ENCODE measurements at regions not wholly inside any gene's neighbourhood (a gene's known extent, or its start where the extent isn't known, plus 50 kb on each side); places are given as distances from the start of the nearest gene placed in this dataset.

DNA sequence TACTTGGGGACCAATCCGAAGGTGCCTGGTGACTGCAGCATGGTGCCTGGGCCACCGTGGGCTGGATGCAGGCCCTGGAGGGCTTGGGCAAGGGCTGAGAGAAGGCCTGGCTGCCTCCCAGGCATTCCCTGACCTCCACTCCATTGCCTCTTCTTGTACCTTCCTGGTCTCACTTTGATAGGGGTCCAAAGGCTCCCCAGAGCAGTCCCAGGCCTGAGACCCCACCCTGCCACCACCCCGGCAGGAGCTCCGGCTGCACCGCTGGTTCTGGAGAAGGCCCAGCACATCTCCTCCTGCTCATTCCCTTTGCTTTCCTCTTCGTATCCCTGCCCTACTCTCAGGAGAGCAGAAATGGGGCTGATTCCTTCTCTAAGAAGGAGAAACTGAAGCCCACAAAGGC lies 133.3 kb upstream of the IPO9 start:
- H3K4me3 ChIP-seq (ENCODE audit: low read depth, low read length) = no peak overlapping the region
- POLR2A ChIA-PET = interaction anchor here (0.6 to 1.4 kb wide), 2 partner anchors 41 to 44 kb away, joined by 3 to 7 read pairs; no protein-coding TSS in a partner anchor
- TF ChIP-seq, protein P1, sequence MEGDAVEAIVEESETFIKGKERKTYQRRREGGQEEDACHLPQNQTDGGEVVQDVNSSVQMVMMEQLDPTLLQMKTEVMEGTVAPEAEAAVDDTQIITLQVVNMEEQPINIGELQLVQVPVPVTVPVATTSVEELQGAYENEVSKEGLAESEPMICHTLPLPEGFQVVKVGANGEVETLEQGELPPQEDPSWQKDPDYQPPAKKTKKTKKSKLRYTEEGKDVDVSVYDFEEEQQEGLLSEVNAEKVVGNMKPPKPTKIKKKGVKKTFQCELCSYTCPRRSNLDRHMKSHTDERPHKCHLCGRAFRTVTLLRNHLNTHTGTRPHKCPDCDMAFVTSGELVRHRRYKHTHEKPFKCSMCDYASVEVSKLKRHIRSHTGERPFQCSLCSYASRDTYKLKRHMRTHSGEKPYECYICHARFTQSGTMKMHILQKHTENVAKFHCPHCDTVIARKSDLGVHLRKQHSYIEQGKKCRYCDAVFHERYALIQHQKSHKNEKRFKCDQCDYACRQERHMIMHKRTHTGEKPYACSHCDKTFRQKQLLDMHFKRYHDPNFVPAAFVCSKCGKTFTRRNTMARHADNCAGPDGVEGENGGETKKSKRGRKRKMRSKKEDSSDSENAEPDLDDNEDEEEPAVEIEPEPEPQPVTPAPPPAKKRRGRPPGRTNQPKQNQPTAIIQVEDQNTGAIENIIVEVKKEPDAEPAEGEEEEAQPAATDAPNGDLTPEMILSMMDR (IDR thresholded peaks at IDR 0.05; ENCODE audit: low read depth, low read length) = no peak
- no peaks in the 10 kb centered on the region for H3K9me3 ChIP-seq (ENCODE audit: control insufficient read depth, insufficient read depth, low read length)
- no peaks in the 10 kb centered on the region for H3K27me3 ChIP-seq (ENCODE audit: control insufficient read depth, insufficient read depth, low read length)
- H3K27ac ChIP-seq (ENCODE audit: low read depth, low read length) = peak overlapping the region; percentile 70
- CTCF ChIA-PET = interaction anchor here (0.5 to 1.8 kb wide), 4 partner anchors 14 to 136 kb away, joined by 3 to 5 read pairs (median 4); no protein-coding TSS in a partner anchor
- DNase-seq (ENCODE audit: low read depth, low spot score) = no peak

DNA sequence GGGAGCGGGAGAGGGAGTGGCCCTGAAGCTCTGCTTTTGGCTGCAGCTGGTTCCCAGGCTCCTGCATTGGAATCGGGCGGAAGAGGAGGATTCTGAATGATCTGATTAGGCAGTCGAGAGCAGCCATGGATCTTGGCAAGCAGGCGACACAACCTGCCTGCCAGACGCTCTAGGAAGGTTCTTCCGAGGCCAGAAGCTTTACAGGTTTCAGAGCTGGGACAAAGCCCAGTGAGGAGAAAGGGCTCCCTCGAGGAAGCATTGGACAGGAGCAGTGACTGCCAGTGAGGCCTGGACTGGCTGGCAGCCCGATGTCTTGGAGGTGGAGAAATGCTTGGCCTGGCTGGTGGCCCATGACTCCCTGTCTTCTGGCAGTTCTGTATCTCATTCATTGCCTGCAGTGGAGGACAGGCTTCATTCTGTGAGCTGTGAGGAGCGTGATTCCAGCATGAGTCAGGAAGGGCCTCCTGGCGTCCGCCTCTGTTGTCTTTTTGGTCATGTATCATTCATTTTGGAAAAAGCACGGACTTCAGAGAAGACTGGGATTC lies 132.7 kb upstream of the IPO9 start:
- ChIA-PET CTCF (interaction anchor here (0.8 to 2.4 kb wide), 6 partner anchors 11 to 165 kb away, joined by 3 to 10 read pairs (median 6); no protein-coding TSS in a partner anchor), POLR2A (interaction anchor here (0.8 to 1.5 kb wide), 6 partner anchors 10 to 133 kb away, joined by 3 to 4 read pairs (median 4); no protein-coding TSS in a partner anchor)
- H3K9me3 ChIP-seq (ENCODE audit: control insufficient read depth, insufficient read depth, low read length) = no peaks in the 10 kb centered on the region
- DNase-seq (ENCODE audit: low read depth, low spot score) = peak; percentile 63
- H3K27ac ChIP-seq (ENCODE audit: low read depth, low read length) = peak overlapping the region; percentile 70
- TF ChIP-seq, protein P1 (IDR thresholded peaks at IDR 0.05; ENCODE audit: low read depth, low read length) = peak; percentile 27
- no peak overlapping the region for H3K4me3 ChIP-seq (ENCODE audit: low read depth, low read length)
- H3K27me3 ChIP-seq (ENCODE audit: control insufficient read depth, insufficient read depth, low read length) = no peaks in the 10 kb centered on the region

DNA sequence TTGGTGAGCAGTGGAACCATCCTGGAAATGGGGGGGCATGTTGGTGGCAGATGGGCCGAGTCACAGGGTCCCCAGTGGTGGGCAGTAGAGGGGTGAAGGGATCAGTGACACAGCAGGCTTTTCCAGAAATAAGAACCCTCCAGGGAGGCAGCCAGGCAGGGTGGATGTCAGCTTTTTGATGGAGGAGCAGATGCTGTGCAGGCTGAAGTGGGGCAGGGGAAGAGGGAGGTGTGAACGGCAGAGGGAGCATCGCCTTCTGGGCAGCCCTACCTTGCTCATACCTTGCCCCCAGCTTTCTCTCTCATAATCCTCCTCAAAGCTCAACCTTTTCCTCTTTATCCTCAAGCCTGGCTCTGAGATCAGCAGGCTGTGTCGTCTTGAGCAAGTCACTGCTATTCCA lies 131.8 kb upstream of the IPO9 start:
- TF ChIP-seq, protein P1 (IDR thresholded peaks at IDR 0.05; ENCODE audit: low read depth, low read length) = no peak
- no peak overlapping the region for H3K4me3 ChIP-seq (ENCODE audit: low read depth, low read length)
- no peak for DNase-seq (ENCODE audit: low read depth, low spot score)
- no peaks in the 10 kb centered on the region for H3K27me3 ChIP-seq (ENCODE audit: control insufficient read depth, insufficient read depth, low read length)
- peak overlapping the region; percentile 31 for H3K27ac ChIP-seq (ENCODE audit: low read depth, low read length)
- CTCF ChIA-PET = interaction anchor here (1.5 to 2.4 kb wide), 5 partner anchors 12 to 166 kb away, joined by 3 to 10 read pairs (median 7); no protein-coding TSS in a partner anchor
- no peaks in the 10 kb centered on the region for H3K9me3 ChIP-seq (ENCODE audit: control insufficient read depth, insufficient read depth, low read length)
- POLR2A ChIA-PET = interaction anchor here (1.0 to 1.5 kb wide), 4 partner anchors 10 to 134 kb away, joined by 3 to 4 read pairs (median 4); no protein-coding TSS in a partner anchor

DNA sequence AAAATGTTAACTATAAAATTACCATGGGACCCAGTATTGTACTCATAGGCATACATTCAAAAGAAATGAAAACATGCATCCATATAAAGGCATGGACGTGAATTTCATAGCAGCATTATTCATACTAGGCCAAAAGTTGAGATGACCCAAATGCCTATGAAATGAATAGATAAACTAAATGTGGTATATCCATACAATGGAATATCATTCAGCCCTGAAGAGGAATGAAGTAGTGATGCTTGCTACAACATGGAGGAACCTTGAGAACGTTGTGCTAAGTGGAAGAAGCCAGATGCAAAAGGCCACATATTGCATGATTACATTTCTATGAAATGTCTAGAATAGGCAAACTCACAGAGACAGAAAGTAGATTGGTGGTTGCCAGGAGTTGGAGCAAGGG lies 127.1 kb upstream of the IPO9 start:
- H3K27me3 ChIP-seq (ENCODE audit: control insufficient read depth, insufficient read depth, low read length) = no peaks in the 10 kb centered on the region
- POLR2A ChIA-PET = no interaction called here
- no peak overlapping the region for H3K4me3 ChIP-seq (ENCODE audit: low read depth, low read length)
- H3K27ac ChIP-seq (ENCODE audit: low read depth, low read length) = no peak overlapping the region
- CTCF ChIA-PET = interaction anchor here (0.7 to 8.6 kb wide), 5 partner anchors 8 to 189 kb away, joined by 3 to 148 read pairs (median 5); no protein-coding TSS in a partner anchor
- no peak for DNase-seq (ENCODE audit: low read depth, low spot score)
- TF ChIP-seq, protein P1 (IDR thresholded peaks at IDR 0.05; ENCODE audit: low read depth, low read length) = no peak
- no peaks in the 10 kb centered on the region for H3K9me3 ChIP-seq (ENCODE audit: control insufficient read depth, insufficient read depth, low read length)

DNA sequence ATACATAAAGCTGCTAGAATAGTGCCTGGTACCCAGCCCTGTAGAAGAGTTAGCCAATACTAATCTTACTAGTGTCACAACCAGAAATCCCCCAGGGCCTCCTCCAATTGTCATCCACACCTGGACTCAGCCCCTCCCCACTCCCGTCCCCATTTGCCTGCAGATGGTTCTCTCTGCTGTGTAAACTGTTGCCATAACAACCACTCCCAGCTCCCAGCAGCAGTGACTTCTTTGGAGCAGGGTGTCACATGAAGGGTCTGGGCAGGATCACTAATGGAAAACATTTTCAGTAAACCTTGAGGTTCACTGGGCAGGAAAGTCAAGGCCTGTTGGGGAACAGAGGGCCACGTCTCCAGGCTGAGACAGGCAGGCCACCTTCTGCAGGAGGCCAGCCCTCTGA lies 126.0 kb upstream of the IPO9 start:
- Histone ChIP-seq H3K9me3 (ENCODE audit: control insufficient read depth, insufficient read depth, low read length) (no peaks in the 10 kb centered on the region), H3K27me3 (ENCODE audit: control insufficient read depth, insufficient read depth, low read length) (no peaks in the 10 kb centered on the region), H3K27ac (ENCODE audit: low read depth, low read length) (peak overlapping the region; percentile 11), H3K4me3 (ENCODE audit: low read depth, low read length) (no peak overlapping the region)
- no peak for DNase-seq (ENCODE audit: low read depth, low spot score)
- TF ChIP-seq, protein P1 (IDR thresholded peaks at IDR 0.05; ENCODE audit: low read depth, low read length) = no peak
- ChIA-PET POLR2A (interaction anchor here (1.8 kb wide), 1 partner anchor 53 kb away, joined by 4 read pairs; no protein-coding TSS in a partner anchor), CTCF (interaction anchor here (0.8 to 8.6 kb wide), 13 partner anchors 11 to 190 kb away, joined by 3 to 148 read pairs (median 4); no protein-coding TSS in a partner anchor)
